GM18499 (cell line): ENCODE measurements at regions not wholly inside any gene's neighbourhood (a gene's known extent, or its start where the extent isn't known, plus 50 kb on each side); places are given as distances from the start of the nearest gene placed in this dataset.

ENCODE experiments used
- ATAC-seq: cut with Tn5 transposase; IDR thresholded peaks from one replicate; pipeline ENCODE4 v1.9.1; 2021; ENCODE audit warnings: moderate number of reproducible peaks; ENCODE audit not compliant: insufficient read depth, unreplicated experiment

- no peak for ATAC-seq
Measured at GRCh38 chr2:2692599-2693389, 361.7 kb upstream of the MYT1L start.

GRCh38 chr2:2691419-2691818 lies 360.3 kb upstream of the MYT1L start:
- ATAC-seq = no peak

- no peak for ATAC-seq
Measured at GRCh38 chr2:2690985-2691384, 359.9 kb upstream of the MYT1L start.

GRCh38 chr2:2689306-2689705 lies 358.2 kb upstream of the MYT1L start:
- no peak for ATAC-seq

- no peak for ATAC-seq
Measured at GRCh38 chr2:2688254-2688653, 357.2 kb upstream of the MYT1L start.

- ATAC-seq = no peak
Measured at GRCh38 chr2:2687745-2688144, 356.7 kb upstream of the MYT1L start.

GRCh38 chr2:2686222-2686621 lies 355.1 kb upstream of the MYT1L start:
- no peak for ATAC-seq

- ATAC-seq = no peak
Measured at GRCh38 chr2:2683606-2684224, 352.6 kb upstream of the MYT1L start.

GRCh38 chr2:2682700-2683342 lies 351.7 kb upstream of the MYT1L start:
- ATAC-seq = no peak

GRCh38 chr2:2681711-2682251 lies 350.7 kb upstream of the MYT1L start:
- ATAC-seq = no peak

- ATAC-seq = no peak
Measured at GRCh38 chr2:2681085-2681484, 350.0 kb upstream of the MYT1L start.

GRCh38 chr2:2674831-2675230 lies 343.8 kb upstream of the MYT1L start:
- ATAC-seq = no peak

- no peak for ATAC-seq
Measured at GRCh38 chr2:2673406-2673805, 342.3 kb upstream of the MYT1L start.

GRCh38 chr2:2672249-2672648 lies 341.2 kb upstream of the MYT1L start:
- no peak for ATAC-seq

- no peak for ATAC-seq
Measured at GRCh38 chr2:2671826-2672225, 340.8 kb upstream of the MYT1L start.

- ATAC-seq = no peak
Measured at GRCh38 chr2:2669316-2669715, 338.2 kb upstream of the MYT1L start.

GRCh38 chr2:2668681-2669265 lies 337.7 kb upstream of the MYT1L start:
- no peak for ATAC-seq

GRCh38 chr2:2667690-2668089 lies 336.6 kb upstream of the MYT1L start:
- ATAC-seq = no peak

- no peak for ATAC-seq
Measured at GRCh38 chr2:2665834-2666133, 334.7 kb upstream of the MYT1L start.

- no peak for ATAC-seq
Measured at GRCh38 chr2:2664989-2665833, 334.1 kb upstream of the MYT1L start.
